CD4-positive, alpha-beta T cell (primary cell): ENCODE measurements at regions not wholly inside any gene's neighbourhood (a gene's known extent, or its start where the extent isn't known, plus 50 kb on each side); places are given as distances from the start of the nearest gene placed in this dataset.

Experiments used
- ATAC-seq: fragments of 200-7000 bp; cut with Tn5 transposase; one replicate; pipeline ENCODE4 v1.10.0; 2022; ENCODE audit warnings: mild to moderate bottlenecking; ENCODE audit not compliant: poor library complexity
- CTCF ChIA-PET: fragments of 350-600 bp; sonication (Branson Sonifier 250); formaldehyde crosslinking; loops from one replicate; lab custom pipeline; 2021; ENCODE audit warnings: antibody characterized with exemption, inconsistent platforms; lab: Charles Lee
- POLR2A ChIA-PET: fragments of 350-600 bp; sonication (Branson Sonifier 250); formaldehyde crosslinking; loops from one replicate; lab custom pipeline; 2021; ENCODE audit warnings: antibody characterized with exemption, inconsistent platforms; lab: Charles Lee
- DNase-seq, 14 experiments: peaks; one replicate each; pipeline ENCODE4 v3.0.0-alpha.2; 2013 to 2020; ENCODE audit warnings: mixed read lengths in 2 of 14
- H3K27ac ChIP-seq, 2 donors: one replicate each; pipeline versions ENCODE4 v1.5.1 to v1.7.0; 2013; ENCODE audit warnings: low read length in 2 of 2, low read depth in 1 of 2, mild to moderate bottlenecking in 1 of 2
- H3K27me3 ChIP-seq, 2 experiments: 1 replicate in 1 of 2; 2 replicates in 1 of 2; pipeline versions ENCODE4 v1.6.1 to v1.7.0; 2013; ENCODE audit warnings: low read length in 2 of 2, control low read depth in 1 of 2, mild to moderate bottlenecking in 1 of 2, moderate library complexity in 1 of 2; ENCODE audit not compliant: insufficient read depth in 2 of 2, control insufficient read depth in 1 of 2
- H3K36me3 ChIP-seq: one replicate; pipeline ENCODE4 v1.6.1; 2013; ENCODE audit warnings: low read length, control low read depth; ENCODE audit not compliant: insufficient read depth
- H3K4me1 ChIP-seq: one replicate; pipeline ENCODE4 v1.6.1; 2013; ENCODE audit warnings: low read length, control low read depth; ENCODE audit not compliant: insufficient read depth
- H3K4me3 ChIP-seq: one replicate; pipeline ENCODE4 v1.5.1; 2013; ENCODE audit warnings: mild to moderate bottlenecking, low read length, moderate library complexity
- H3K9me3 ChIP-seq, 2 experiments: 1 replicate in 1 of 2; 2 replicates in 1 of 2; pipeline versions ENCODE4 v1.6.1 to v1.7.0; 2013; ENCODE audit warnings: low read length in 2 of 2, mild to moderate bottlenecking in 2 of 2, control low read depth in 1 of 2, moderate library complexity in 1 of 2; ENCODE audit not compliant: control insufficient read depth in 1 of 2, insufficient read depth in 1 of 2
- H3K27ac Mint-ChIP-seq: one replicate; pipeline ENCODE4 v1.8.0; 2020; ENCODE audit warnings: mixed read lengths
- H3K27me3 Mint-ChIP-seq: one replicate; pipeline ENCODE4 v1.8.0; 2021; ENCODE audit warnings: mixed read lengths
- H3K36me3 Mint-ChIP-seq: one replicate; pipeline ENCODE4 v1.8.0; 2021; ENCODE audit warnings: low read depth, mixed read lengths
- H3K4me1 Mint-ChIP-seq: one replicate; pipeline ENCODE4 v1.8.0; 2021; ENCODE audit warnings: low read depth, mixed read lengths
- H3K4me3 Mint-ChIP-seq: one replicate; pipeline ENCODE4 v1.8.0; 2020; ENCODE audit warnings: mild to moderate bottlenecking, mixed read lengths
- H3K9me3 Mint-ChIP-seq: one replicate; pipeline ENCODE4 v1.8.0; 2020; ENCODE audit warnings: mixed read lengths
- intact Hi-C, 2 experiments: fragments of 100-400 bp; cut with DNase I in 1 of 2; cut with micrococcal nuclease in 1 of 2; formaldehyde crosslinking; loops; one replicate each; pipeline versions ENCODE4 v1.15.1 to v1.9.0; 2023 to 2025; cut with DNase I, micrococcal nuclease
- TF ChIP-seq, protein P1 (sequence below): fragments of 200-600 bp; IDR thresholded peaks from one replicate; pipeline ENCODE4 v1.8.0; 2022; ENCODE audit warnings: antibody characterized with exemption, mild to moderate bottlenecking

DNA sequence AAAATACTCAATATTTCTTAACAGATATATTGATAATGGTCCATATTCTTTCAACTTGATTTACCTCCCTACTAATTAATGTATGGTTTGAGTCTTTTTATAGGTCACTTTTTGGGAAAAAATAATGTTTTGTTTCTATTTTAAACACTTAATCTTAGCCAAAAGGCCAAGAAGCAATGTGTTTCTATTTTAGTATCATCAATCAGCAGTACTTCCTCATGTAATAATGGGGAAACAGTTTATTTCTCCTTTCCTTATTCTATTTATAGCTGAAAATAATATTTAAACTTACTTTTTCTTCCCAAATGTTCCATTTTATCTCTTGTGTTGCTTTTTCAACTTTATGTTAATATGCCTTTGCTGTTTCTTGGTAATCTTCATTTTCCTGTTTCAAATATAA, 295.1 kb downstream of the ALDH8A1 start:
- no peak for DNase-seq
- H3K4me1 ChIP-seq = no peaks in the 10 kb centered on the region
- Mint-ChIP-seq H3K9me3 (no peaks in the 10 kb centered on the region), H3K4me1 (no peaks in the 10 kb centered on the region), H3K27ac (no peak overlapping the region), H3K27me3 (no peaks in the 10 kb centered on the region), H3K4me3 (no peak overlapping the region), H3K36me3 (no peaks in the 10 kb centered on the region)
- H3K36me3 ChIP-seq = no peaks in the 10 kb centered on the region
- CTCF ChIA-PET = interaction anchor here (1.4 kb wide), 1 partner anchor 14 kb away, joined by 3 read pairs; no protein-coding TSS in a partner anchor
- intact Hi-C loops = no loop called here
- H3K4me3 ChIP-seq = no peak overlapping the region
- no peak for ATAC-seq
- POLR2A ChIA-PET = no interaction called here
- no peaks in the 10 kb centered on the region for H3K9me3 ChIP-seq
- TF ChIP-seq, protein P1, sequence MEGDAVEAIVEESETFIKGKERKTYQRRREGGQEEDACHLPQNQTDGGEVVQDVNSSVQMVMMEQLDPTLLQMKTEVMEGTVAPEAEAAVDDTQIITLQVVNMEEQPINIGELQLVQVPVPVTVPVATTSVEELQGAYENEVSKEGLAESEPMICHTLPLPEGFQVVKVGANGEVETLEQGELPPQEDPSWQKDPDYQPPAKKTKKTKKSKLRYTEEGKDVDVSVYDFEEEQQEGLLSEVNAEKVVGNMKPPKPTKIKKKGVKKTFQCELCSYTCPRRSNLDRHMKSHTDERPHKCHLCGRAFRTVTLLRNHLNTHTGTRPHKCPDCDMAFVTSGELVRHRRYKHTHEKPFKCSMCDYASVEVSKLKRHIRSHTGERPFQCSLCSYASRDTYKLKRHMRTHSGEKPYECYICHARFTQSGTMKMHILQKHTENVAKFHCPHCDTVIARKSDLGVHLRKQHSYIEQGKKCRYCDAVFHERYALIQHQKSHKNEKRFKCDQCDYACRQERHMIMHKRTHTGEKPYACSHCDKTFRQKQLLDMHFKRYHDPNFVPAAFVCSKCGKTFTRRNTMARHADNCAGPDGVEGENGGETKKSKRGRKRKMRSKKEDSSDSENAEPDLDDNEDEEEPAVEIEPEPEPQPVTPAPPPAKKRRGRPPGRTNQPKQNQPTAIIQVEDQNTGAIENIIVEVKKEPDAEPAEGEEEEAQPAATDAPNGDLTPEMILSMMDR = no peak
- H3K27me3 ChIP-seq = no peaks in the 10 kb centered on the region
- H3K27ac ChIP-seq = no peak overlapping the region

DNA sequence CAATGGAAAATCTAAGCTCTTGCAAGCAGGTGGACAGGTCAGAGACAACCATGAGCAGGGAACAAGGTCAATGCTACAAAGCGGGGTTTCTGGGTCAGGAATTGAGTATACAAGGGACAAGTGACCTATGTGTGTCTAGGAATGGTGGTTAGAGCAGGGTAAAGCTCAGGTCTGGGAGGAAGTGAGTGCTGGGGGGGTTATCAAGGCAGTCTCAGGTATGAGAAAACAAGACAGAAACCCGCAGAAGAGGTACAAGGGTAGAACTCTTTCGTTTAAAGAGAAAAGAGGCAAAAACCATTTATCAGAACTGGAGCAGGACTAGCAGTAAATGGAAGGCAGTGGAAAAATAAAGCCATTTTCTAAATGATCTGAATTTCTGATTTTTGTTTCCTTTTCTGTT, 298.4 kb downstream of the ALDH8A1 start:
- H3K4me1 ChIP-seq = no peaks in the 10 kb centered on the region
- H3K9me3 Mint-ChIP-seq = no peaks in the 10 kb centered on the region
- DNase-seq (no peak), ATAC-seq (no peak)
- H3K4me1 Mint-ChIP-seq = no peaks in the 10 kb centered on the region
- H3K4me3 ChIP-seq = no peak overlapping the region
- intact Hi-C loops = no loop called here
- no peaks in the 10 kb centered on the region for H3K27me3 Mint-ChIP-seq
- no peaks in the 10 kb centered on the region for H3K27me3 ChIP-seq
- TF ChIP-seq, protein P1 = no peak
- POLR2A ChIA-PET = no interaction called here
- no peak overlapping the region for H3K4me3 Mint-ChIP-seq
- H3K9me3 ChIP-seq = no peaks in the 10 kb centered on the region
- no peaks in the 10 kb centered on the region for H3K36me3 Mint-ChIP-seq
- no peak overlapping the region for H3K27ac Mint-ChIP-seq
- CTCF ChIA-PET = interaction anchor here (3.1 kb wide), 1 partner anchor 11 kb away, joined by 11 read pairs; no protein-coding TSS in a partner anchor
- no peaks in the 10 kb centered on the region for H3K36me3 ChIP-seq
- H3K27ac ChIP-seq = no peak overlapping the region

DNA sequence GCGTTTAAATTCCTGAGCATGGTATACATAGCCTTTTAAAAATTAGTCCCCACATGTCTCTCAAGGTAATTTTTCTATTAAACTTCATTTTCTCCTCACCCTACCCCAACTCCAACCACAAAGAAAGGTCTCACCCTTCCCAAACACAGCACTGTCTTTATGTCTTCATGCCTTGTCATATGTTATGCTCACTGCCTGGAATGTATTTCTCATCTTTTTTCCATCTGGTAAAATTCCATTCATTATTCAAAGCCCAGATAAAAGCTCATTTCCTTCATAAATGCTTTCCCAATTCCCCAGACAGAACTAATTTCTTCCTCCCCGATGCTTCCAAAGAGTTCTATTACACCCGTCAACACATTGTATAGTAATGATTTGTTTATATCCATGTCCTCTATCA, 302.0 kb downstream of the ALDH8A1 start:
- no peaks in the 10 kb centered on the region for H3K4me1 Mint-ChIP-seq
- no peaks in the 10 kb centered on the region for H3K27me3 Mint-ChIP-seq
- ATAC-seq (no peak), DNase-seq (no peak)
- ChIA-PET POLR2A (interaction anchor here (1.3 kb wide), 1 partner anchor 474 kb away, joined by 4 read pairs; no protein-coding TSS in a partner anchor), CTCF (interaction anchor here (0.6 kb wide), 1 partner anchor 293 kb away, joined by 3 read pairs; no protein-coding TSS in a partner anchor)
- no peak overlapping the region for H3K27ac Mint-ChIP-seq
- no peaks in the 10 kb centered on the region for H3K27me3 ChIP-seq
- H3K36me3 Mint-ChIP-seq = no peaks in the 10 kb centered on the region
- H3K4me3 Mint-ChIP-seq = no peak overlapping the region
- H3K36me3 ChIP-seq = no peaks in the 10 kb centered on the region
- H3K27ac ChIP-seq = no peak overlapping the region
- H3K4me3 ChIP-seq = no peak overlapping the region
- no peaks in the 10 kb centered on the region for H3K9me3 Mint-ChIP-seq
- no peaks in the 10 kb centered on the region for H3K4me1 ChIP-seq
- TF ChIP-seq, protein P1 = no peak
- no peaks in the 10 kb centered on the region for H3K9me3 ChIP-seq
- intact Hi-C loops = no loop called here
